H1 (cell line): ENCODE measurements at regions not wholly inside any gene's neighbourhood (a gene's known extent, or its start where the extent isn't known, plus 50 kb on each side); places are given as distances from the start of the nearest gene placed in this dataset.

ENCODE experiments used
- EGR1 ChIP-seq: IDR thresholded peaks from 2 replicates; pipeline ENCODE4 v1.6.1; 2011; ENCODE audit warnings: low read depth, low read length, borderline replicate concordance

GRCh38 chr10:120995768-120996167 is 144.6 kb downstream of the WDR11 start (continued):
- no peak for TF ChIP-seq EGR1
